HS-5 (cell line): ENCODE measurements at regions not wholly inside any gene's neighbourhood (a gene's known extent, or its start where the extent isn't known, plus 50 kb on each side); places are given as distances from the start of the nearest gene placed in this dataset.
"Not testable (repeated sequence)": the region's sequence is repeated elsewhere in the genome, so short reads cannot be mapped to it uniquely, and the experiment has no call there.

ENCODE experiments used
- DNase-seq: peaks from one replicate; pipeline ENCODE4 v3.0.0-alpha.2; 2012; ENCODE audit warnings: low read depth

GRCh38 chr5:122600924-122601323, 174.0 kb upstream of the SNX2 start:
- no peak for DNase-seq

GRCh38 chr5:122602700-122603099, 172.2 kb upstream of the SNX2 start:
- DNase-seq, result no peak

GRCh38 chr5:122605236-122605635, 169.6 kb upstream of the SNX2 start:
- no peak for DNase-seq

- no peak for DNase-seq
Measured at GRCh38 chr5:122607818-122608217, 167.1 kb upstream of the SNX2 start.

GRCh38 chr5:122608222-122608621, 166.7 kb upstream of the SNX2 start:
- DNase-seq, result no peak

GRCh38 chr5:122611406-122611805, 163.5 kb upstream of the SNX2 start:
- DNase-seq, result no peak

- no peak for DNase-seq
Measured at GRCh38 chr5:122612901-122613300, 162.0 kb upstream of the SNX2 start.

- no peak for DNase-seq
Measured at GRCh38 chr5:122615146-122615545, 159.7 kb upstream of the SNX2 start.

GRCh38 chr5:122615832-122616231, 159.0 kb upstream of the SNX2 start:
- no peak for DNase-seq

- DNase-seq, result not testable (repeated sequence)
Measured at GRCh38 chr5:122618046-122618445, 156.8 kb upstream of the SNX2 start.

GRCh38 chr5:122620768-122621167, 154.1 kb upstream of the SNX2 start:
- DNase-seq, result not testable (repeated sequence)

GRCh38 chr5:122628714-122629113, 146.2 kb upstream of the SNX2 start:
- DNase-seq, result not testable (repeated sequence)

GRCh38 chr5:122629121-122629677, 145.7 kb upstream of the SNX2 start:
- no peak for DNase-seq

- no peak for DNase-seq
Measured at GRCh38 chr5:122638581-122638980, 136.3 kb upstream of the SNX2 start.

- DNase-seq, result no peak
Measured at GRCh38 chr5:122639033-122639432, 135.8 kb upstream of the SNX2 start.

GRCh38 chr5:122639864-122640263, 135.0 kb upstream of the SNX2 start:
- no peak for DNase-seq

- no peak for DNase-seq
Measured at GRCh38 chr5:122649080-122649479, 125.8 kb upstream of the SNX2 start.

- DNase-seq, result no peak
Measured at GRCh38 chr5:122653087-122654017, 121.5 kb upstream of the SNX2 start.

GRCh38 chr5:122656160-122656559, 118.7 kb upstream of the SNX2 start:
- no peak for DNase-seq

- no peak for DNase-seq
Measured at GRCh38 chr5:122656577-122656976, 118.3 kb upstream of the SNX2 start.

- no peak for DNase-seq
Measured at GRCh38 chr5:122661496-122662180, 113.2 kb upstream of the SNX2 start.

GRCh38 chr5:122665051-122665450, 109.8 kb upstream of the SNX2 start:
- no peak for DNase-seq

- no peak for DNase-seq
Measured at GRCh38 chr5:122668552-122668951, 106.3 kb upstream of the SNX2 start.
